ENCODE measurements at regions not wholly inside any gene's neighbourhood (a gene's known extent, or its start where the extent isn't known, plus 50 kb on each side); places are given as distances from the start of the nearest gene placed in this dataset.

DNA sequence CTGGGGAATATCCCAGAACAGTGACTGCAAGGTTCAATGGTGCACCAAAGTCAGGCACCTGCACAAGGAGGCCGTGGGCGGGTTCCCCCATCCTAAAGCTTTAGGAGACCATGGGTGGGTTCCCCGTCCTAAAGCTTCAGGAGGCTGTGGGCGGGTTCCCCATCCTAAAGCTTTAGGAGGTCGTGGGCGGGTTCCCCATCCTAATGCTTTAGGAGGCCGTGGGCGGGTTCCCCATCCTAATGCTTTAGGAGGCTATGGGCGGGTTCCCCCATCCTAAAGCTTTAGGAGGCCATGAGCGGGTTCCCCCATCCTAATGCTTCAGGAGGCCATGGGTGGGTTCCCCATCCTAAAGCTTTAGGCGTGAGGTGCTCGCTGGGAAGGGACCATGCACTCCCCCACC lies 313.3 kb downstream of the FOXL1 start:
- H3K27ac Mint-ChIP-seq = no peak overlapping the region
- H3K4me3 Mint-ChIP-seq = no peak overlapping the region
- peaks cover 14% of the 10 kb centered on the region for H3K9me3 Mint-ChIP-seq
- H3K27me3 Mint-ChIP-seq (ENCODE audit: low read depth) = no peaks in the 10 kb centered on the region
- ChIA-PET CTCF (interaction anchor here (2.4 kb wide), 1 partner anchor 18 kb away, joined by 6 read pairs; no protein-coding TSS in a partner anchor), POLR2A (no interaction called here)
- no peak for DNase-seq (ENCODE audit: low spot score)
- H3K4me1 Mint-ChIP-seq = peaks cover 16% of the 10 kb centered on the region
- no peaks in the 10 kb centered on the region for H3K36me3 Mint-ChIP-seq
- ATAC-seq = no peak
- TF ChIP-seq, protein P1, sequence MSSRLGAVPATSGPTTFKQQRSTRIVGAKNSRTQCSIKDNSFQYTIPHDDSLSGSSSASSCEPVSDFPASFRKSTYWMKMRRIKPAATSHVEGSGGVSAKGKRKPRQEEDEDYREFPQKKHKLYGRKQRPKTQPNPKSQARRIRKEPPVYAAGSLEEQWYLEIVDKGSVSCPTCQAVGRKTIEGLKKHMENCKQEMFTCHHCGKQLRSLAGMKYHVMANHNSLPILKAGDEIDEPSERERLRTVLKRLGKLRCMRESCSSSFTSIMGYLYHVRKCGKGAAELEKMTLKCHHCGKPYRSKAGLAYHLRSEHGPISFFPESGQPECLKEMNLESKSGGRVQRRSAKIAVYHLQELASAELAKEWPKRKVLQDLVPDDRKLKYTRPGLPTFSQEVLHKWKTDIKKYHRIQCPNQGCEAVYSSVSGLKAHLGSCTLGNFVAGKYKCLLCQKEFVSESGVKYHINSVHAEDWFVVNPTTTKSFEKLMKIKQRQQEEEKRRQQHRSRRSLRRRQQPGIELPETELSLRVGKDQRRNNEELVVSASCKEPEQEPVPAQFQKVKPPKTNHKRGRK (CRISPR knock-in tag; IDR thresholded peaks at IDR 0.05; ENCODE audit: borderline replicate concordance) = no peak
- TF ChIP-seq GTF2I (CRISPR knock-in tag; conservative IDR thresholded peaks at IDR 0.05) = no peak
- TF ChIP-seq IRF2 (CRISPR knock-in tag; IDR thresholded peaks at IDR 0.05; ENCODE audit: borderline replicate concordance, low read depth) = no peak
- TF ChIP-seq, protein P2, sequence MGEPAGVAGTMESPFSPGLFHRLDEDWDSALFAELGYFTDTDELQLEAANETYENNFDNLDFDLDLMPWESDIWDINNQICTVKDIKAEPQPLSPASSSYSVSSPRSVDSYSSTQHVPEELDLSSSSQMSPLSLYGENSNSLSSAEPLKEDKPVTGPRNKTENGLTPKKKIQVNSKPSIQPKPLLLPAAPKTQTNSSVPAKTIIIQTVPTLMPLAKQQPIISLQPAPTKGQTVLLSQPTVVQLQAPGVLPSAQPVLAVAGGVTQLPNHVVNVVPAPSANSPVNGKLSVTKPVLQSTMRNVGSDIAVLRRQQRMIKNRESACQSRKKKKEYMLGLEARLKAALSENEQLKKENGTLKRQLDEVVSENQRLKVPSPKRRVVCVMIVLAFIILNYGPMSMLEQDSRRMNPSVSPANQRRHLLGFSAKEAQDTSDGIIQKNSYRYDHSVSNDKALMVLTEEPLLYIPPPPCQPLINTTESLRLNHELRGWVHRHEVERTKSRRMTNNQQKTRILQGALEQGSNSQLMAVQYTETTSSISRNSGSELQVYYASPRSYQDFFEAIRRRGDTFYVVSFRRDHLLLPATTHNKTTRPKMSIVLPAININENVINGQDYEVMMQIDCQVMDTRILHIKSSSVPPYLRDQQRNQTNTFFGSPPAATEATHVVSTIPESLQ (CRISPR knock-in tag; IDR thresholded peaks at IDR 0.05) = no peak
- TF ChIP-seq, protein P3, sequence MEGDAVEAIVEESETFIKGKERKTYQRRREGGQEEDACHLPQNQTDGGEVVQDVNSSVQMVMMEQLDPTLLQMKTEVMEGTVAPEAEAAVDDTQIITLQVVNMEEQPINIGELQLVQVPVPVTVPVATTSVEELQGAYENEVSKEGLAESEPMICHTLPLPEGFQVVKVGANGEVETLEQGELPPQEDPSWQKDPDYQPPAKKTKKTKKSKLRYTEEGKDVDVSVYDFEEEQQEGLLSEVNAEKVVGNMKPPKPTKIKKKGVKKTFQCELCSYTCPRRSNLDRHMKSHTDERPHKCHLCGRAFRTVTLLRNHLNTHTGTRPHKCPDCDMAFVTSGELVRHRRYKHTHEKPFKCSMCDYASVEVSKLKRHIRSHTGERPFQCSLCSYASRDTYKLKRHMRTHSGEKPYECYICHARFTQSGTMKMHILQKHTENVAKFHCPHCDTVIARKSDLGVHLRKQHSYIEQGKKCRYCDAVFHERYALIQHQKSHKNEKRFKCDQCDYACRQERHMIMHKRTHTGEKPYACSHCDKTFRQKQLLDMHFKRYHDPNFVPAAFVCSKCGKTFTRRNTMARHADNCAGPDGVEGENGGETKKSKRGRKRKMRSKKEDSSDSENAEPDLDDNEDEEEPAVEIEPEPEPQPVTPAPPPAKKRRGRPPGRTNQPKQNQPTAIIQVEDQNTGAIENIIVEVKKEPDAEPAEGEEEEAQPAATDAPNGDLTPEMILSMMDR (IDR thresholded peaks at IDR 0.05) = no peak
- TF ChIP-seq, protein P4, sequence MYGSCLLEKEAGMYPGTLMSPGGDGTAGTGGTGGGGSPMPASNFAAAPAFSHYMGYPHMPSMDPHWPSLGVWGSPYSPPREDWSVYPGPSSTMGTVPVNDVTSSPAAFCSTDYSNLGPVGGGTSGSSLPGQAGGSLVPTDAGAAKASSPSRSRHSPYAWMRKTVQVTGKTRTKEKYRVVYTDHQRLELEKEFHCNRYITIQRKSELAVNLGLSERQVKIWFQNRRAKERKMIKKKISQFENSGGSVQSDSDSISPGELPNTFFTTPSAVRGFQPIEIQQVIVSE (CRISPR knock-in tag; IDR thresholded peaks at IDR 0.05; ENCODE audit: borderline replicate concordance) = no peak
- no peak for TF ChIP-seq NR1H2 (CRISPR knock-in tag; IDR thresholded peaks at IDR 0.05)
- TF ChIP-seq FOXP1 (CRISPR knock-in tag; IDR thresholded peaks at IDR 0.05; ENCODE audit: borderline replicate concordance) = no peak
- TF ChIP-seq NR2C2 (CRISPR knock-in tag; IDR thresholded peaks at IDR 0.05) = no peak
- TF ChIP-seq, protein P5, sequence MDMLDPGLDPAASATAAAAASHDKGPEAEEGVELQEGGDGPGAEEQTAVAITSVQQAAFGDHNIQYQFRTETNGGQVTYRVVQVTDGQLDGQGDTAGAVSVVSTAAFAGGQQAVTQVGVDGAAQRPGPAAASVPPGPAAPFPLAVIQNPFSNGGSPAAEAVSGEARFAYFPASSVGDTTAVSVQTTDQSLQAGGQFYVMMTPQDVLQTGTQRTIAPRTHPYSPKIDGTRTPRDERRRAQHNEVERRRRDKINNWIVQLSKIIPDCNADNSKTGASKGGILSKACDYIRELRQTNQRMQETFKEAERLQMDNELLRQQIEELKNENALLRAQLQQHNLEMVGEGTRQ (CRISPR knock-in tag; IDR thresholded peaks at IDR 0.05) = no peak
- TF ChIP-seq, protein P6, sequence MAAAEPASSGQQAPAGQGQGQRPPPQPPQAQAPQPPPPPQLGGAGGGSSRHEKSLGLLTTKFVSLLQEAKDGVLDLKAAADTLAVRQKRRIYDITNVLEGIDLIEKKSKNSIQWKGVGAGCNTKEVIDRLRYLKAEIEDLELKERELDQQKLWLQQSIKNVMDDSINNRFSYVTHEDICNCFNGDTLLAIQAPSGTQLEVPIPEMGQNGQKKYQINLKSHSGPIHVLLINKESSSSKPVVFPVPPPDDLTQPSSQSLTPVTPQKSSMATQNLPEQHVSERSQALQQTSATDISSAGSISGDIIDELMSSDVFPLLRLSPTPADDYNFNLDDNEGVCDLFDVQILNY (CRISPR knock-in tag; IDR thresholded peaks at IDR 0.05) = no peak

DNA sequence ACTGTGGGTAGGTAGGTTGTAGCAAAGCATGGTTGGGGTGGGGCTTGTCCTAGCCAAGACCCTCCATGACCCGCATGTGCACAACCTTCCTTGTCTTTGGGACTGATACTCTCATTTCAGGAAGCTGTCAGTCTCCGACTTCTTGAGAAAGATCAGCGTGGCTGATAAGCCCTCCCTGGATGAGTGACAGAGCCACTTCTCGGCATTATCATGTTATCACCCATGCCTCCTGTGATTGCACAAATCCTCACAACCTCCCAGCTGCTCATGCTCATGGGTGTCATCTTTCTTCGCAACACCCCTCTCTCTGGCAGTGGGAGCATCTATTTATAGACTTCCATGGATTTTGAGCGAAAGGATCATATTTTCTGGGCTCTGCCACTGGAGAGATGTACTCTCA lies 314.2 kb downstream of the FOXL1 start:
- no peak for ATAC-seq
- H3K4me1 Mint-ChIP-seq = peaks cover 17% of the 10 kb centered on the region
- no peak overlapping the region for H3K4me3 Mint-ChIP-seq
- TF ChIP-seq TEAD1 (CRISPR knock-in tag; IDR thresholded peaks at IDR 0.05) = no peak
- TF ChIP-seq ZNF138 (CRISPR knock-in tag; conservative IDR thresholded peaks at IDR 0.05) = no peak
- TF ChIP-seq TCF7 (CRISPR knock-in tag; IDR thresholded peaks at IDR 0.05; ENCODE audit: low read depth) = no peak
- TF ChIP-seq ZNF416 (CRISPR knock-in tag; IDR thresholded peaks at IDR 0.05) = no peak
- TF ChIP-seq, protein P7, sequence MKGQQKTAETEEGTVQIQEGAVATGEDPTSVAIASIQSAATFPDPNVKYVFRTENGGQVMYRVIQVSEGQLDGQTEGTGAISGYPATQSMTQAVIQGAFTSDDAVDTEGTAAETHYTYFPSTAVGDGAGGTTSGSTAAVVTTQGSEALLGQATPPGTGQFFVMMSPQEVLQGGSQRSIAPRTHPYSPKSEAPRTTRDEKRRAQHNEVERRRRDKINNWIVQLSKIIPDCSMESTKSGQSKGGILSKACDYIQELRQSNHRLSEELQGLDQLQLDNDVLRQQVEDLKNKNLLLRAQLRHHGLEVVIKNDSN (CRISPR knock-in tag; IDR thresholded peaks at IDR 0.05) = no peak
- TF ChIP-seq NFATC4 (CRISPR knock-in tag; IDR thresholded peaks at IDR 0.05) = no peak
- TF ChIP-seq, protein P8, sequence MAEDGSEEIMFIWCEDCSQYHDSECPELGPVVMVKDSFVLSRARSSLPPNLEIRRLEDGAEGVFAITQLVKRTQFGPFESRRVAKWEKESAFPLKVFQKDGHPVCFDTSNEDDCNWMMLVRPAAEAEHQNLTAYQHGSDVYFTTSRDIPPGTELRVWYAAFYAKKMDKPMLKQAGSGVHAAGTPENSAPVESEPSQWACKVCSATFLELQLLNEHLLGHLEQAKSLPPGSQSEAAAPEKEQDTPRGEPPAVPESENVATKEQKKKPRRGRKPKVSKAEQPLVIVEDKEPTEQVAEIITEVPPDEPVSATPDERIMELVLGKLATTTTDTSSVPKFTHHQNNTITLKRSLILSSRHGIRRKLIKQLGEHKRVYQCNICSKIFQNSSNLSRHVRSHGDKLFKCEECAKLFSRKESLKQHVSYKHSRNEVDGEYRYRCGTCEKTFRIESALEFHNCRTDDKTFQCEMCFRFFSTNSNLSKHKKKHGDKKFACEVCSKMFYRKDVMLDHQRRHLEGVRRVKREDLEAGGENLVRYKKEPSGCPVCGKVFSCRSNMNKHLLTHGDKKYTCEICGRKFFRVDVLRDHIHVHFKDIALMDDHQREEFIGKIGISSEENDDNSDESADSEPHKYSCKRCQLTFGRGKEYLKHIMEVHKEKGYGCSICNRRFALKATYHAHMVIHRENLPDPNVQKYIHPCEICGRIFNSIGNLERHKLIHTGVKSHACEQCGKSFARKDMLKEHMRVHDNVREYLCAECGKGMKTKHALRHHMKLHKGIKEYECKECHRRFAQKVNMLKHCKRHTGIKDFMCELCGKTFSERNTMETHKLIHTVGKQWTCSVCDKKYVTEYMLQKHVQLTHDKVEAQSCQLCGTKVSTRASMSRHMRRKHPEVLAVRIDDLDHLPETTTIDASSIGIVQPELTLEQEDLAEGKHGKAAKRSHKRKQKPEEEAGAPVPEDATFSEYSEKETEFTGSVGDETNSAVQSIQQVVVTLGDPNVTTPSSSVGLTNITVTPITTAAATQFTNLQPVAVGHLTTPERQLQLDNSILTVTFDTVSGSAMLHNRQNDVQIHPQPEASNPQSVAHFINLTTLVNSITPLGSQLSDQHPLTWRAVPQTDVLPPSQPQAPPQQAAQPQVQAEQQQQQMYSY (CRISPR knock-in tag; IDR thresholded peaks at IDR 0.05) = no peak
- no peak for TF ChIP-seq CBFB (CRISPR knock-in tag; IDR thresholded peaks at IDR 0.05; ENCODE audit: low read depth)
- H3K27me3 Mint-ChIP-seq (ENCODE audit: low read depth) = no peaks in the 10 kb centered on the region; the same call in 1 of the 2 replicates
- no peaks in the 10 kb centered on the region for H3K36me3 Mint-ChIP-seq
- peaks cover 14% of the 10 kb centered on the region for H3K9me3 Mint-ChIP-seq
- DNase-seq (ENCODE audit: low spot score) = no peak
- H3K27ac Mint-ChIP-seq = no peak overlapping the region
- ChIA-PET POLR2A (no interaction called here), CTCF (interaction anchor here (2.4 kb wide), 1 partner anchor 18 kb away, joined by 6 read pairs; no protein-coding TSS in a partner anchor)
